Stimulated activated CD4-positive, alpha-beta T cell treated with anti-CD3 and anti-CD28 coated beads, Interleukin-4, amount 100 ng/mL, for 4 hours (primary cell): ENCODE measurements at regions not wholly inside any gene's neighbourhood (a gene's known extent, or its start where the extent isn't known, plus 50 kb on each side); places are given as distances from the start of the nearest gene placed in this dataset.

ENCODE experiments used
- DNase-seq, 2 experiments: peaks; one replicate each; pipeline ENCODE4 v3.0.0-alpha.2; 2020

- no peak for DNase-seq
Observed at GRCh38 chr12:111310076-111310870, 58.6 kb downstream of the PHETA1 start.

DNA sequence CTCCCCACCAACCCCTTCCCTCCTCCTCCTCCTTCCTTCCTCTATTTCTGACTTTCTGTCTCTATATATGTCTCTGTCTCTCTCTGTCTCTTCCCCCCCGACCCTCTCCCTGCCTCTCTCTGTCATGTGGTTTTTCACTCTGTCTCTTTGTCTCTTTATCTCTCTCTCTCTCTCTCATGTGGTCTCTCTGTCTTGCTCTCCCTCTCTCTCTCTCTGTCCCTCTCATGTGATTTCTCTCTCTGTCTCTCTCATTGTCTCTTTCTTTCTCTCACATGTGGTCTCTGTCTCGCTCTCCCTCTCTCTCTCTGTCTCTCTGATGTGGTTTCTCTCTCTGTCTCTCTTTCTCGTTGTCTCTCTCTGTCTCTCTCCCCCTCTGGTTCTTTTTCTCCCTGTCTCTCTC, 59.3 kb downstream of the PHETA1 start:
- no peak for DNase-seq

DNA sequence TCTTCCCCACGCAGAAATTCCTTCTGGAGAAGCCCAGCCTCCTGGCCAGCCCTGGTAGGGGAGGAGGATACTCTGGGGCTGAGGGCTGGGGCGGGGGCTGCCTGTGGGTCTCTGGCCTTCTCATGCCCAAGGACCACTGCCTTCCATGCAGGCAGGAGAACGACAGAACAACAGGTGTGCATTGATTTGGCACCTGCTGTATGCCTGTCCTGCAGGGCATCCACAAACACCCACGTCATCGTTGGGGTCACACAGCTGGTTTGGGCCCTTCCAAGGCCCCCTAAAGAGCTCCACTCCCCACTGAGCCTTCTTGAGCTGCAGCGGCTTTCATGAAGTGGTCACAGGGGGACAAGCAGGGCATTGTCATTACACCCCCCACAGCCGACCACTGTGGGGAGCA, 60.4 kb downstream of the PHETA1 start:
- DNase-seq, result no peak

DNA sequence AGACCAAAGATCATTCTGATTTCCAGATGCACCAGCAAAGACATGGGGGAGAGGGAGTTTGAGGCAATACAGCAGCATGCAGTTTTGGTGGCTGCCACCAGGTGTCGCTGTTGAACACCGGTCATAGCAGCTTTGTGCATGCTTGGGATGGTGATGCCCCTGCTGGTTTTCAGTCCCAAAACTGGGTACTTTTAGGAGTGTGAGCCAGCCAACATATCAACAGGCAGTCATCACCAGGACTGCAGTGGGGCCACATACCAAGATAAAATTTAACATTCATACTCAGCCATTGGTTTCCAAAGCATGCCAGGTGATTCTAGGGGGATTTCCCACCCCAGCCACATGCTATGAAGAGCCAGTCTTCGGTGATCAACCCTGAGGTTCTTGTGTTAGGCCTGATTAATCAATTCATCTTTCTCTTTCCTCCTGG, 64.2 kb downstream of the PHETA1 start:
- peak in 1 of 2 experiments; percentile 20 for DNase-seq

DNA sequence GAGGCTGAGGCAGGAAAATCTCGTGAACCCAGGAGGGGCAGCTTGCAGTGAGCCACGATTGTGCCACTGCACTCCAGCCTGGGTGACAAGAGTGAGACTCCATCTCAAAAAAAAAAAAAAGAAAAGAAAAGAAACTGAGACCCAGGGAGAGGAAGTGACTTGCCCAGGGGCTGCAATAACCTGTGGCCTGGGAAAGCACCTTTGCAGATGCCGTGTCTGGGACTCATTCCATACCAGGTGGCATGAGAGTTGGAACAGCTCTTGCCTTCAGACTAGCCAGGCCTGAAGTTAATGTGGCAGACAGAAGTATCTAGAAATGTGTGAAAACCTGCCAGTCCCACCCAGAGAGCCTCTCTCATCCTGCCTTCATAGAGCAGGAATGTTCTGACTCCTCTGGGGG, 65.4 kb downstream of the PHETA1 start:
- DNase-seq, result no peak

DNA sequence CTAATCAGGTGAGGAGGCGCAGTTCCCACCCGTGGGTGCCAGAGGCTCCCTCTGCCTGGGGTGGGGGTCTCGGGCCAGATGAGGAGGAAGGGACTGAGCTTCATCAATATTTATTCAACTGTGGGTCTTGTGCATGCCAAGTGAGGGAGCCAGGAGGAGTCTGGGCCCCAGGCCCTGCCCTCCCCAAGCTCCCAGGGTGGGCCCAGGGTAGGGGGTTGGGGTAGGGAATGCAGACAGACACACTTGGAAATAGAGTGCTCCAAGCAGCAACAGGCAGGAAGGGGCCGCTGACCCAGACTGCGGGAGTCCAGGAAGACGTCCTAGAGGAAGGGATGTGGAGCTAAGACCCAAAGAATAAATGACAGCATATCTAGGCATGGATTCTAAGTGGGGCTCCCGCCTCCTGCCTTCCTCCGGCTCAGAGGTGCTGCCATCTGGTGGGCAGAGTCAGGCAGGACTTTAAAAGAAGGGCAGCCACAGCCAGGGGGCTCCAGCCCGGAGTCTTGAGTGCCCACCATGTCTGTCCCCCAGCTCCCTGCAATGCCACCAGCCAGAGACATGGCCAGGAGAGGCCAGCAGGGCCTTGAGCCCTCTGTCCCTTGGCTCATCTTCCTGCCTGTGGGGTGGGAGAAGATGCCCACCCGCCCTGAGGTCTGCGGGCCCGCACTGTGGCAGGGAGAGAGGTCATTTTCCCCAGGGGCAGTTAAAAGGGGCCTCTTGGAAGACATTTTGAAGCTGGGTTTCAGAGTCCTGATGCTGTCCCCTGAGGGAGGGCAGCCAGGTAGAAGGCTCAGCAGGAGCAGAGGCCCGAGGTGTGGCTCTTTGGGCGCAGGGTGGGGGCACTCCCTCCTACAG, 70.1 kb downstream of the PHETA1 start:
- DNase-seq, result peak; percentile 21 to 50

DNA sequence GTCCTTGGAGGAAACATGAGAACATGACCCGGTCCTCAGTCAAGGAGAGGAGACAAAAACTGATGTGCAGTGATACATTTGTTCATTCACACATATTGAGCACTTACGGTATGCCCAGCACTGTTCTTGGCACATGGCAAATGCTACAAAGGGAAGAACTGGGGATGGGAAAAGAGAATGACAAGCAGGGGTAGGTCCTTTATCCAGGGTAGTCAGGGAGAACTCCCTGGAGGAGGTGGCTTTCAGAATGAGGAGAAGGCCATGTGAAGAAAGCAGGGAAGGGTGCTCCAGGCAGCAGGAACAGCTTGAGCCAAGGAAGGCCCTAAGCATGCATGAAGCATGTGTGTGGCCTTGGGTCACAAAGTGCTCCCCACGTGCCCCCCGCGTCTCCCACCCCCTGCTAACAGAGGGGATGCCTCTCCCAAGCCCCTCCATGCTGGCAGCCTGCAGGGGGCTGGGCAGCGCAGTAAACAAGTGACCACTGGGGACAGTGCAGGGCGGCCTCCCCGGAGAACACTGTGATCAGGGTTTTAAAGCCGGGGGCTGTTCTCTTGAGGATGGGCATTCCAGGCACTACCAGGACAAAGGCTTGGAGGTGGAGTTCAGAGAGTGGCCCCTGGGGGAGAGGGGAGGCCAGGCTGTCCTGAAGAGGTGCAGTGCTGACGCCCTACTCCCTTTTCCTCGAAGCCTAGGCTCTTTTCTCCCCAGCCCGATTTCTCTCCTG, 71.0 kb downstream of the PHETA1 start:
- no peak for DNase-seq

DNA sequence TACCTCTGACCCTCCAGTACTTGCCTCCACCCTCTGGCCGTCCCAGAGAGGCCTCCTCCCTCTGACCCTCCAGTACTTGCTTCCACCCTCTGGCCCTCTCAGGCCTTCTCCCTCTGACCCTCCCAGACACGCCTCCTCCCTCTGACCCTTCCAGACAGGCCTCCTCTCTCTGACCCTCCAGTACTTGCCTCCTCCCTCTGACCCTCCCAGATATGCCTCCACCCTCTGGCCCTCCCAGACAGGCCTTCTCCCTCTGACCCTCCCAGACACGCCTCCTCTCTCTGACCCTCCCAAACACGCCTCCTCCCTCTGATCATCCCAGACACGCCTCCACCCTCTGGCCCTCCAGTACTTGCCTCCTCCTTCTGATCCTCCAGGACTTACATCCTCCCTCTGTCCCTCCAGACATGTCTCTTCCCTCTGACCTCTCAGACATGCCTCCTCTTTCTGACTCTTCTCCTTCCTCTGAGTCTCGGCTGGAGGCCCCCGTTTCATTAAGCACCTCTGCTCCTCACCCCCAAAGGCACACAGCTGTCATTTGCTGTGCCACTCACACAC, 71.9 kb downstream of the PHETA1 start:
- DNase-seq, result no peak

DNA sequence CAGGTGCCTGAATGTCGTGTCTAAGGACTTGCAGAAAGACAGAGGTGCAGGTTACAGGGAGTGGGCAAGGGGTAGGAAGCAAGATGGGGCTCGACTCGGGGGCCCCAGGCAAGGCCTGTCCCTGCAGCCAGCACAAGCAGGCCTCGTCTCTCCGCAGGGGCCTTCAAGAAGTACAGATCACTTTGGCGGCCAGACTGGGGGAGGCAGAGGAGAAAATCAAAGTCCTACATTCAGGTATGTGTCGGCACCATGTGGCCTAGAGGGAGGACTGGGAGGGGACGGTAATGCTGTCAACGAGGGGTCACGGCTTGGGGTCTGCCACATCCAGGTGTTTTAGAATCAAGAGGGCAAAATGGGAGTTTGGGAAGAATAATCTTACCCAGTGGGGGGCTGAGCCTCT, 73.7 kb downstream of the PHETA1 start:
- no peak for DNase-seq

DNA sequence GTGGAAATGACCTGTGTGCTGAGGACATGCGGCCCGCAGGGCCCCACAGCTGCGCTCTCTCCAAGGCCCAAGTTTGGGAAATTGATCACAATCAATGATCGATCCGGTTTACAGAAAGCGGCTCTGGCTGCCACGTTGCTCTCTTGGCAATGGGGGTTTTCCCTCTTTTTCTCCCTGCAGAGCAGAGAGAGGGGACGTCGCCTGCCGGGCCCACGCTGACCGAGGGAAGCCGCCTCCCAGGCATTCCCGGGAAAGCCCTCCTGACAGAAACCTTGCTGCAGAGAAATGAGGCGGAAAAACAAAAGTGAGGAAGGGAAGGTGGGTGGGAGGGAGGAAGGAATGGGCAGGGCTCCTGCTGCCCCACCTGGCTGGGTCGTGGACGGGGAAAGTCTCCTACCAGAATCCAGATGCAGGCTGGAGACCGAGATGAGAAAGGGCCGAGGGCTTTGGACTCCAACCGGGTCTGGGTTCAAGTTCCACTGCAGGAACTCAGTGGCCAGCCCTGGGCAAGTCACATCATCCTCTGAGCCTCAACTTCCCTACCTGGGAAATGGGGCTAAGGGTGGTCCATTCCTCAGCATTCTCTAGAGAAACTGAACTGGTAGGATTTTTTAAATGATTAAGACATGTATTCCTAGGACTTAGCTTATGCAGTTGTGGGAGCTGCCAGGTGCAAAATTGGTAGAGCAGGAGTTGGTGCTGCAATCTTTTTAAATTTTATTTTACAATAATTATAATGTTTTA, 75.5 kb downstream of the PHETA1 start:
- DNase-seq, result no peak

- no peak for DNase-seq
Observed at GRCh38 chr12:111291357-111291756, 77.5 kb downstream of the PHETA1 start.

GRCh38 chr12:111288771-111289170, 80.1 kb downstream of the PHETA1 start:
- no peak for DNase-seq

GRCh38 chr12:111287125-111287900, 81.6 kb downstream of the PHETA1 start:
- DNase-seq, result no peak

DNA sequence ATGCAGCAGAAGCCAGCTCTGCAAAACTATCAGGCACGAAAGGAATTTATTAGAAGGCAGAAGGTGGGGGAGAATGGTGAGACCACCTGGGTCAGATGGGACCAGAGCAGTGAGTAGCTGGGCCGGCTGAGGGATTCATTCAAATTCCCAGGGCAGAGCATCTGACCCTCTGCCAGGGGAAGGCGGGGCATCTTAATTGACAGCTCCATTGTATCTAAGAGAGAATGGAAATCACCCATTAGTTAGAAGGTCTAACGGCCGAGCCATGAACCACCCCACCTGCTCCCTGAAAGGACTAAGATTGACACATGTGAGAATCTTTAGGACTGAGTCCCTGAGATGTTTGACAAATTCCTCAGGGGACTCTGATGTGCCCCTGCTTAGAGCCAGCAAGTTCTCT, 83.7 kb downstream of the PHETA1 start:
- DNase-seq, result no peak

DNA sequence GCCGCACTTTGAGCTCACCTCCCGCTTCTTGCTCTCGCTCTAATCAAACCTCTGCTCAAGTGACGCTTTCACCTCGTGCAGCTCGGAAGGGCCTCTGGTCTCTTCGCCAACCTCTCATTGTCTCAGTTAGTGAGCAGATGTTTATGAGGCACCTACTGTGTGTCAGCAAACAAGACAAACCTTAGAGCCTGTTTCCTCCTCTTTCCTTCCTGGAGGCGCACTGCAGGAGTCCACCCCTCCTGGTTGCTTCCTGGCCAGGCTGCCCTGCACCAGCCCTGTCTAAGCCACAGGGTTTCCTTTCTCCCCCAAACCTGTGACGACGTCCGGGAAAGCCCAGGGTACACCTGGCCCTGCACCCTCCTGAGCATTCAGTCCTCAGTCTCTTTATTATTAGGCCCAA, 84.2 kb downstream of the PHETA1 start:
- no peak for DNase-seq

GRCh38 chr12:111283966-111284365, 84.9 kb downstream of the PHETA1 start:
- no peak for DNase-seq

- DNase-seq, result no peak
Observed at GRCh38 chr12:111283521-111283920, 85.4 kb downstream of the PHETA1 start.

GRCh38 chr12:111277570-111277969, 91.3 kb downstream of the PHETA1 start:
- DNase-seq, result no peak

DNA sequence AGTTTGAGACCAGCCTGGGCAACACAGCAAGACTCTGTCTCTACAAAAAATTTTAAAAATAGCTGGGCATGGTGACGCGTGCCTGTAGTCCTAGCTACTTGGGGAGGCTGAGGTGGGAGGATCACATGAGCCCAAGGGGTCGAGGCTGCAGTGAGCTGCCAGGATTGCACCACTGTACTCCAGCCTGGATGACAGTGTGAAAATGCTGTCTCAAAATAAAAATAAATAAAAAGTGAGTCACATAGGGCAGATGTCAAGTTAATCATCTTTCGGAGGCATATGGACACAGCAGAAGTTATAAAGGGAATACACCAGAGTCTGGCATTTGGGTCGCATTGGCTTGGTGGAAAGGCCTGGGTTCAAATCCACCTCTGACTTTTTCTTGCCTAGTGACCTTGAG, 92.7 kb downstream of the PHETA1 start:
- DNase-seq, result no peak

GRCh38 chr12:111275308-111275707, 93.6 kb downstream of the PHETA1 start:
- no peak for DNase-seq

- DNase-seq, result no peak
Observed at GRCh38 chr12:111274777-111275176, 94.1 kb downstream of the PHETA1 start.
